Dermis microvascular lymphatic vessel endothelial cell (primary cell): ENCODE measurements at regions not wholly inside any gene's neighbourhood (a gene's known extent, or its start where the extent isn't known, plus 50 kb on each side); places are given as distances from the start of the nearest gene placed in this dataset.

Source experiments
- DNase-seq, 2 donors: peaks; one replicate each; pipeline versions ENCODE4 v3.0.0 to v3.0.0-alpha.2; 2010; ENCODE audit warnings: low read depth in 2 of 2

- no peak for DNase-seq
Measured at GRCh38 chr21:26225046-26225445, 54.5 kb upstream of the APP start.

- no peak for DNase-seq
Measured at GRCh38 chr21:26224366-26224765, 53.8 kb upstream of the APP start.
